HFF-Myc (cell line): ENCODE measurements at regions not wholly inside any gene's neighbourhood (a gene's known extent, or its start where the extent isn't known, plus 50 kb on each side); places are given as distances from the start of the nearest gene placed in this dataset.

ENCODE experiments used
- DNase-seq: peaks from one replicate; pipeline ENCODE4 v3.0.0-alpha.2; 2011; ENCODE audit warnings: low read depth; ENCODE audit errors: extremely low read depth
- H3K4me3 ChIP-seq: replicated peaks from 2 replicates; pipeline ENCODE4 v1.5.1; 2011; ENCODE audit warnings: low read depth, mild to moderate bottlenecking, control low read depth, low read length
- CTCF ChIP-seq: IDR thresholded peaks from 2 replicates; pipeline ENCODE4 v1.5.1; 2012; ENCODE audit warnings: mild to moderate bottlenecking, low read depth, low read length, control low read depth; ENCODE audit errors: missing control alignments

DNA sequence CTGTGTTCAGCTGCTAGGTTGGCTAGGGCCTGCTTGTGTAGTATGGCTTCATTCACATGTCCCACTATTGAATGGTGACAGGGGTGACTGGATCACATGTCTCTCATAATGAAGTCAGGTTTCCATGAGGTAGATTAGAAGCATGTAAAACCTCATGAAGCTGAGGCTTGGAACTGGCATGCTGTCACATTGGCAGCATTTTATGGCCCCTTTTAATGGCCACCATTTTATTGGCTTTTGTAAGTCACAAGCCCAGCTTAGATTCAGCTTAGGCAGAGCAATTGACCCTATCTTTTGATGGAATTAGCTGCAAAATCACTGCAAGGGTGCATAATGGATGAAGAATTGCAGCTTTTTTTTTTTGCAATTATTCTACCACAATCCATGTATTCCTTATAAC, 583.5 kb downstream of the MED13L start:
- no peak for TF ChIP-seq CTCF
- no peak for DNase-seq

GRCh38 chr12:115691123-115691522, 586.4 kb downstream of the MED13L start:
- H3K4me3 ChIP-seq = no peak overlapping the region
- DNase-seq = no peak
- no peak for TF ChIP-seq CTCF

More for the DNA sequence above, 583.5 kb downstream of the MED13L start:
- no peak overlapping the region for H3K4me3 ChIP-seq

- DNase-seq = no peak
- no peak overlapping the region for H3K4me3 ChIP-seq
- TF ChIP-seq CTCF = no peak
These were observed 590.4 kb downstream of the MED13L start for GRCh38 chr12:115687094-115687493.

DNA sequence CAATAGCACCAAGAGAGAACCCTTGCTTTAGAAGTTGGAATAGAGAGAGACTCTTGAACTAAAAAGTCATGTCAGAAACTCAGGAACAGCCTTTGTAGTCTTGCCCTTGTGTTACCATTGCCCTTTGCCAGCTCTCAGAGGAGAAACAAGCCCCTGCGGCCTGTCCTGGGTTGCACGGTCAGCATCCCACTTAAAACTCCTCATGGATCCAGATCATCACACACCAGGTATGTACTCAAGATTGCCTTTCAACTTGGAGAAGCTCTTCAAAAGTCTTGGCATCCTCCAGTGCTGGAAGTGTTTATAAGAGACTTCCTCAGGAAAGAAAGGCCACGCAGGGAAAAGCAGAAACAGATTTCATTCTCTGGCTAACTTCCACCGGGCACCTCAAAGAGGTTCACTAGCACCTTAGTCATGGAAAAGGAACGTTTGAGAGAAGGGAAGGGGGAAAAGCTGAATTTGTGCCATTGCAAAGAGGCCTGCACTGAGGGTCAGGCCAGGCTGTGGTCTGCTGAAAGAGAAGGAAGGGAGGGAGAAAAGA, 594.2 kb downstream of the MED13L start:
- no peak for TF ChIP-seq CTCF
- peak; percentile 20 for DNase-seq
- no peak overlapping the region for H3K4me3 ChIP-seq

GRCh38 chr12:115680967-115681366, 596.5 kb downstream of the MED13L start:
- TF ChIP-seq CTCF = no peak
- DNase-seq = no peak
- no peak overlapping the region for H3K4me3 ChIP-seq

- no peak for DNase-seq
- no peak overlapping the region for H3K4me3 ChIP-seq
- TF ChIP-seq CTCF = no peak
These were observed 604.9 kb downstream of the MED13L start for GRCh38 chr12:115672506-115673080.

- TF ChIP-seq CTCF = no peak
- DNase-seq = no peak
- no peak overlapping the region for H3K4me3 ChIP-seq
These were observed 605.4 kb downstream of the MED13L start for GRCh38 chr12:115672086-115672485.
